Transverse colon (tissue), 4 donors: ENCODE measurements at regions not wholly inside any gene's neighbourhood (a gene's known extent, or its start where the extent isn't known, plus 50 kb on each side); places are given as distances from the start of the nearest gene placed in this dataset.

Experiments used
- DNase-seq: peaks from one replicate; pipeline ENCODE4 v3.0.0-alpha.2; 2019
- H3K27ac ChIP-seq, 4 donors: fragments of 200-600 bp; sonication (generic); 2 replicates each; pipeline ENCODE4 v1.5.1; 2016 to 2018; ENCODE audit warnings: inconsistent platforms in 4 of 4
- H3K27me3 ChIP-seq: fragments of 200-600 bp; sonication (generic); 2 replicates; pipeline ENCODE4 v1.5.1; 2017; ENCODE audit warnings: inconsistent platforms
- H3K36me3 ChIP-seq, 4 donors: fragments of 200-600 bp; sonication (generic); 2 replicates each; pipeline ENCODE4 v1.5.1; 2017 to 2019; ENCODE audit warnings: inconsistent platforms in 4 of 4
- H3K4me1 ChIP-seq, 4 donors: fragments of 200-600 bp; sonication (generic); 2 replicates each; pipeline ENCODE4 v1.5.1; 2017 to 2020; ENCODE audit warnings: inconsistent platforms in 4 of 4
- H3K4me3 ChIP-seq, 4 donors: fragments of 200-600 bp; sonication (generic); 1 replicate in 1 of 4; 2 replicates in 3 of 4; pipeline versions ENCODE4 v1.5.1 to v1.6.1; 2017 to 2019; ENCODE audit warnings: inconsistent platforms in 4 of 4
- H3K9me3 ChIP-seq, 2 donors: fragments of 200-600 bp; sonication (generic); 2 replicates each; pipeline ENCODE4 v1.5.1; 2017 to 2019; ENCODE audit warnings: inconsistent platforms in 2 of 2
- CTCF ChIP-seq, 5 experiments: fragments of 200-600 bp in 3 of 5; fragments of 450-650 bp in 2 of 5; sonication (generic) in 3 of 5; IDR thresholded peaks; 1 replicate in 2 of 5; 2 replicates in 3 of 5; pipeline ENCODE4 v1.5.1; 2016 to 2017; ENCODE audit warnings: antibody characterized with exemption in 5 of 5, inconsistent platforms in 3 of 5, mild to moderate bottlenecking in 2 of 5, moderate library complexity in 1 of 5
- EP300 ChIP-seq: sonication (generic); formaldehyde crosslinking; IDR thresholded peaks from one replicate; pipeline ENCODE4 v1.6.1; 2017; ENCODE audit warnings: antibody characterized with exemption, low read depth
- POLR2A ChIP-seq: fragments of 450-650 bp; IDR thresholded peaks from one replicate; pipeline ENCODE4 v1.6.1; 2016; ENCODE audit warnings: antibody characterized with exemption, mild to moderate bottlenecking, moderate library complexity
- POLR2AphosphoS5 ChIP-seq, 3 donors: sonication (generic); formaldehyde crosslinking; IDR thresholded peaks; one replicate each; pipeline ENCODE4 v1.6.1; 2016; ENCODE audit warnings: antibody characterized with exemption in 3 of 3
- WGBS, 2 donors: methylation state at CpG; one replicate each; pipeline ENCODE4 v1.1.5; 2018; ENCODE audit warnings: low coverage in 1 of 2; 5-methylcytosine and 5-hydroxymethylcytosine counted together
- in situ Hi-C, 4 donors: fragments of 200-750 bp; cut with MboI; loops; one replicate each; pipeline versions ENCODE4 v1.15.0 to v1.15.1; 2017; ENCODE audit warnings: low sequenced_read_pairs in 3 of 4, low pct_ligation_motif_present in 1 of 4, low pct_unique_long_range_greater_than_20kb in 1 of 4
- intact Hi-C: fragments of 100-400 bp; cut with DNase I; formaldehyde crosslinking; loops from one replicate; pipeline ENCODE4 v1.15.1; 2023; ENCODE audit warnings: low total_unique reads

GRCh38 chr1:239792157-239792556 lies 299.5 kb upstream of the FMN2 start:
- Histone ChIP-seq H3K9me3 (no peaks in the 10 kb centered on the region), H3K36me3 (no peaks in the 10 kb centered on the region), H3K27ac (no peak overlapping the region), H3K4me1 (no peaks in the 10 kb centered on the region), H3K4me3 (no peak overlapping the region), H3K27me3 (no peaks in the 10 kb centered on the region)
- DNase-seq, result no peak
- intact Hi-C loops, result no loop called here
- TF ChIP-seq EP300 (no peak), CTCF (IDR thresholded peaks at IDR 0.05) (no peak), POLR2A (no peak), POLR2AphosphoS5 (IDR thresholded peaks at IDR 0.05) (no peak)
- in situ Hi-C loops, result no loop called here

GRCh38 chr1:239795304-239795703 lies 296.4 kb upstream of the FMN2 start:
- no peaks in the 10 kb centered on the region for H3K4me1 ChIP-seq
- H3K27ac ChIP-seq, result no peak overlapping the region
- H3K4me3 ChIP-seq, result no peak overlapping the region
- TF ChIP-seq CTCF (IDR thresholded peaks at IDR 0.05) (no peak), EP300 (no peak), POLR2A (no peak), POLR2AphosphoS5 (IDR thresholded peaks at IDR 0.05) (no peak)
- no peaks in the 10 kb centered on the region for H3K36me3 ChIP-seq
- no peaks in the 10 kb centered on the region for H3K9me3 ChIP-seq
- WGBS, 2 donors, result 55 to 80% methylated on average over 3 of the region's 3 CpGs
- no peaks in the 10 kb centered on the region for H3K27me3 ChIP-seq
- intact Hi-C loops (no loop called here), in situ Hi-C loops (no loop called here)
- DNase-seq, result no peak

- Histone ChIP-seq H3K27me3 (no peaks in the 10 kb centered on the region), H3K9me3 (no peaks in the 10 kb centered on the region), H3K4me1 (no peaks in the 10 kb centered on the region), H3K36me3 (no peaks in the 10 kb centered on the region), H3K4me3 (no peak overlapping the region), H3K27ac (no peak overlapping the region)
- intact Hi-C loops (no loop called here), in situ Hi-C loops (no loop called here)
- DNase-seq, result no peak
- TF ChIP-seq POLR2A (no peak), EP300 (no peak), POLR2AphosphoS5 (IDR thresholded peaks at IDR 0.05) (no peak), CTCF (IDR thresholded peaks at IDR 0.05) (no peak)
- WGBS, 2 donors, result 41 to 77% methylated on average over 2 to 3 of the region's 3 CpGs
These were observed 292.1 kb upstream of the FMN2 start for GRCh38 chr1:239799617-239800016.

- intact Hi-C loops, result no loop called here
- in situ Hi-C loops, result no loop called here
- Histone ChIP-seq H3K4me3 (no peak overlapping the region), H3K27me3 (no peaks in the 10 kb centered on the region), H3K4me1 (no peaks in the 10 kb centered on the region), H3K9me3 (no peaks in the 10 kb centered on the region), H3K36me3 (no peaks in the 10 kb centered on the region), H3K27ac (no peak overlapping the region)
- WGBS, 2 donors, result 86 to 94% methylated on average over 2 to 3 of the region's 3 CpGs
- DNase-seq, result no peak
- TF ChIP-seq POLR2A (no peak), POLR2AphosphoS5 (IDR thresholded peaks at IDR 0.05) (no peak), CTCF (IDR thresholded peaks at IDR 0.05) (no peak), EP300 (no peak)
These were observed 290.8 kb upstream of the FMN2 start for GRCh38 chr1:239800861-239801260.
